Panc1 (cell line): ENCODE measurements at regions not wholly inside any gene's neighbourhood (a gene's known extent, or its start where the extent isn't known, plus 50 kb on each side); places are given as distances from the start of the nearest gene placed in this dataset.

Experiments used
- ATAC-seq: fragments of 200-7000 bp; cut with Tn5 transposase; 2 replicates; pipeline ENCODE4 v1.9.1; 2020; ENCODE audit warnings: mild to moderate bottlenecking, moderate library complexity
- BruUV-seq: library from RNA; stranded (reverse); fragments of 400-500 nt; replicated peaks from 2 replicates; lab custom pipeline; 2021; lab: Mats Ljungman, UMichigan
- CTCF ChIA-PET: fragments of 300-600 bp; sonication (Branson Sonifier 250); formaldehyde crosslinking; loops from one replicate; lab custom pipeline; 2022; ENCODE audit warnings: antibody characterized with exemption; lab: Charles Lee
- POLR2A ChIA-PET: fragments of 300-600 bp; sonication (Branson Sonifier 250); formaldehyde crosslinking; loops from one replicate; lab custom pipeline; 2022; ENCODE audit warnings: antibody characterized with exemption; lab: Charles Lee
- DNase-seq: peaks from one replicate; pipeline ENCODE4 v3.0.0-alpha.2; 2010; ENCODE audit warnings: low read depth, low spot score
- H3K27ac ChIP-seq: 2 replicates; pipeline ENCODE4 v1.5.1; 2011; ENCODE audit warnings: mild to moderate bottlenecking, low read length, inconsistent platforms
- H3K27me3 ChIP-seq: fragments of 200-500 bp; sonication (Bioruptor generic); 2 replicates; pipeline ENCODE4 v1.6.0; 2014; ENCODE audit warnings: low read length, inconsistent platforms; ENCODE audit not compliant: control insufficient read depth, insufficient read depth
- H3K36me3 ChIP-seq: fragments of 200-500 bp; sonication (Bioruptor generic); 2 replicates; pipeline ENCODE4 v1.5.1; 2014; ENCODE audit warnings: inconsistent platforms, mild to moderate bottlenecking, low read length, moderate library complexity; ENCODE audit not compliant: control insufficient read depth, insufficient read depth
- H3K4me1 ChIP-seq: 2 replicates; pipeline ENCODE4 v1.5.1; 2011; ENCODE audit warnings: inconsistent platforms, mild to moderate bottlenecking, low read length, moderate library complexity; ENCODE audit not compliant: control insufficient read depth, insufficient read depth
- H3K4me3 ChIP-seq, 2 experiments: 2 replicates each; pipeline ENCODE4 v1.5.1; 2011 to 2012; ENCODE audit warnings: low read depth in 2 of 2, low read length in 2 of 2, mild to moderate bottlenecking in 2 of 2, inconsistent platforms in 1 of 2, moderate library complexity in 1 of 2
- H3K9me3 ChIP-seq: fragments of 200-500 bp; sonication (Bioruptor generic); 2 replicates; pipeline ENCODE4 v1.5.1; 2014; ENCODE audit warnings: low read depth, mild to moderate bottlenecking, inconsistent platforms, low read length, moderate library complexity; ENCODE audit not compliant: control insufficient read depth, insufficient read depth
- POLR2AphosphoS5 ChIP-seq: IDR thresholded peaks from 2 replicates; pipeline ENCODE4 v1.6.1; 2012; ENCODE audit warnings: mild to moderate bottlenecking, low read depth, low read length, moderate library complexity
- REST ChIP-seq, 2 experiments: IDR thresholded peaks; 2 replicates each; pipeline ENCODE4 v1.6.1; 2011 to 2012; ENCODE audit warnings: low read depth in 2 of 2, control low read depth in 1 of 2, low read length in 1 of 2, mild to moderate bottlenecking in 1 of 2, moderate library complexity in 1 of 2; ENCODE audit not compliant: insufficient read depth in 1 of 2
- SIN3A ChIP-seq: IDR thresholded peaks from 2 replicates; pipeline ENCODE4 v1.6.1; 2012; ENCODE audit warnings: low read depth, mild to moderate bottlenecking, low read length, moderate library complexity, borderline replicate concordance; ENCODE audit not compliant: insufficient read depth
- TCF7L2 ChIP-seq: IDR thresholded peaks from 2 replicates; pipeline ENCODE4 v1.6.1; 2011; ENCODE audit warnings: mild to moderate bottlenecking, low read depth, low read length, inconsistent platforms
- in situ Hi-C: cut with HindIII; loops from 2 replicates; pipeline ENCODE4 v1.10.0; 2016; ENCODE audit warnings: low sequenced_read_pairs, low pct_unique_long_range_greater_than_20kb
- intact Hi-C: fragments of 100-400 bp; cut with micrococcal nuclease; formaldehyde crosslinking; loops from one replicate; pipeline ENCODE4 v1.10.0; 2022; ENCODE audit not compliant: unreplicated experiment
- TF ChIP-seq, protein P1 (sequence below): fragments of 450-650 bp; IDR thresholded peaks from 2 replicates; pipeline ENCODE4 v1.5.1; 2017; ENCODE audit warnings: mild to moderate bottlenecking

GRCh38 chr13:70324519-70324918, 216.3 kb upstream of the KLHL1 start:
- DNase-seq = no peak
- Histone ChIP-seq H3K27me3 (no peaks in the 10 kb centered on the region), H3K4me3 (no peak overlapping the region), H3K36me3 (no peaks in the 10 kb centered on the region), H3K4me1 (no peaks in the 10 kb centered on the region), H3K9me3 (no peaks in the 10 kb centered on the region), H3K27ac (no peak overlapping the region)
- TF ChIP-seq, protein P1, sequence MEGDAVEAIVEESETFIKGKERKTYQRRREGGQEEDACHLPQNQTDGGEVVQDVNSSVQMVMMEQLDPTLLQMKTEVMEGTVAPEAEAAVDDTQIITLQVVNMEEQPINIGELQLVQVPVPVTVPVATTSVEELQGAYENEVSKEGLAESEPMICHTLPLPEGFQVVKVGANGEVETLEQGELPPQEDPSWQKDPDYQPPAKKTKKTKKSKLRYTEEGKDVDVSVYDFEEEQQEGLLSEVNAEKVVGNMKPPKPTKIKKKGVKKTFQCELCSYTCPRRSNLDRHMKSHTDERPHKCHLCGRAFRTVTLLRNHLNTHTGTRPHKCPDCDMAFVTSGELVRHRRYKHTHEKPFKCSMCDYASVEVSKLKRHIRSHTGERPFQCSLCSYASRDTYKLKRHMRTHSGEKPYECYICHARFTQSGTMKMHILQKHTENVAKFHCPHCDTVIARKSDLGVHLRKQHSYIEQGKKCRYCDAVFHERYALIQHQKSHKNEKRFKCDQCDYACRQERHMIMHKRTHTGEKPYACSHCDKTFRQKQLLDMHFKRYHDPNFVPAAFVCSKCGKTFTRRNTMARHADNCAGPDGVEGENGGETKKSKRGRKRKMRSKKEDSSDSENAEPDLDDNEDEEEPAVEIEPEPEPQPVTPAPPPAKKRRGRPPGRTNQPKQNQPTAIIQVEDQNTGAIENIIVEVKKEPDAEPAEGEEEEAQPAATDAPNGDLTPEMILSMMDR = no peak
- TF ChIP-seq POLR2AphosphoS5 (no peak), SIN3A (no peak), TCF7L2 (no peak), REST (IDR thresholded peaks at IDR 0.05; ENCODE audit: insufficient read depth in 1 of 2, low read depth in 2 of 2, low read length in 1 of 2) (no peak)
- POLR2A ChIA-PET = no interaction called here
- no peak for ATAC-seq
- intact Hi-C loops (no loop called here), in situ Hi-C loops (no loop called here)
- no TSS peak for BruUV-seq
- CTCF ChIA-PET = no interaction called here

DNA sequence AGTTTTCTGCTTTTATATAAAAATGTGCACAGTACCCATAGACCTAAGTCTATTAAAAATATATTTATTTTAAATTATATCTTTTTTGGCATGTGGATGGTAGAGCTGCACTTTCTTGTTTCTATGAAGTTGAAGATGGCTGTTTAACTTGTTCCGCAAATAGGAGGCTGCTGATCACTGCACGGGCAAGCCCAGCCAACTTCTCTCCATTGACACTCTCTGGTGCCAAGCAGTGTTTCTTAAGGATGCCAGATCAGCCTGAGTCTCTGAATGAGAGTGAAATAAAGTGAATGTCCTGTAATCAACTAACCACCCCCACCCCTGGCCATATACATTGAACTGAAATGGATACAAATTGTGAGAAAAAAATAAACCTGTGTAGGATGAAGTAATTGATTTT, 202.9 kb upstream of the KLHL1 start:
- CTCF ChIA-PET = no interaction called here
- ATAC-seq = no peak
- in situ Hi-C loops = no loop called here
- BruUV-seq = no TSS peak
- H3K4me3 ChIP-seq = no peak overlapping the region
- intact Hi-C loops = loop anchor here (2.0 to 10.0 kb wide), 2 partner anchors 212 to 446 kb away; no protein-coding TSS in a partner anchor
- no peaks in the 10 kb centered on the region for H3K4me1 ChIP-seq
- no peaks in the 10 kb centered on the region for H3K27me3 ChIP-seq
- no peaks in the 10 kb centered on the region; the same call in 1 of the 2 replicates for H3K36me3 ChIP-seq
- no peak for DNase-seq
- TF ChIP-seq, protein P1 = no peak
- TF ChIP-seq TCF7L2 = no peak
- TF ChIP-seq POLR2AphosphoS5 = no peak
- no peak for TF ChIP-seq SIN3A
- no peak for TF ChIP-seq REST (IDR thresholded peaks at IDR 0.05; ENCODE audit: insufficient read depth in 1 of 2, low read depth in 2 of 2, low read length in 1 of 2)
- H3K9me3 ChIP-seq = no peaks in the 10 kb centered on the region
- H3K27ac ChIP-seq = no peak overlapping the region
- POLR2A ChIA-PET = no interaction called here
